DND-41 (cell line): ENCODE measurements at regions not wholly inside any gene's neighbourhood (a gene's known extent, or its start where the extent isn't known, plus 50 kb on each side); places are given as distances from the start of the nearest gene placed in this dataset.

Experiments
- ATAC-seq: fragments of 200-7000 bp; cut with Tn5 transposase; 3 replicates; pipeline ENCODE4 v1.9.1; 2021; ENCODE audit warnings: low read depth; ENCODE audit not compliant: insufficient read depth
- DNase-seq: peaks from one replicate; pipeline ENCODE4 v3.0.0-alpha.2; 2020
- H2AFZ ChIP-seq: 2 replicates; pipeline ENCODE4 v1.6.0; 2012; ENCODE audit warnings: low read depth, low read length
- H3K27ac ChIP-seq: 2 replicates; pipeline ENCODE4 v1.5.1; 2012; ENCODE audit warnings: low read length, inconsistent platforms
- H3K27me3 ChIP-seq: fragments of 200-600 bp; sonication (generic); 2 replicates; pipeline ENCODE4 v1.6.0; 2012; ENCODE audit warnings: low read length, mild to moderate bottlenecking, inconsistent platforms; ENCODE audit not compliant: insufficient read depth, poor library complexity
- H3K36me3 ChIP-seq: 2 replicates; pipeline ENCODE4 v1.5.1; 2012; ENCODE audit warnings: low read length, inconsistent platforms; ENCODE audit not compliant: insufficient read depth
- H3K4me1 ChIP-seq: 2 replicates; pipeline ENCODE4 v1.5.1; 2012; ENCODE audit warnings: mild to moderate bottlenecking, low read length; ENCODE audit not compliant: insufficient read depth
- H3K4me2 ChIP-seq: 2 replicates; pipeline ENCODE4 v1.6.0; 2012; ENCODE audit warnings: mild to moderate bottlenecking, moderate library complexity, low read length, inconsistent platforms; ENCODE audit not compliant: insufficient read depth
- H3K4me3 ChIP-seq, 2 experiments: fragments of 200-600 bp in 1 of 2; shearing (Covaris generic) in 1 of 2; 2 replicates each; pipeline ENCODE4 v1.5.1; 2012 to 2016; ENCODE audit warnings: inconsistent platforms in 2 of 2, low read length in 2 of 2, mild to moderate bottlenecking in 2 of 2, low read depth in 1 of 2, moderate library complexity in 1 of 2
- H3K79me2 ChIP-seq: 2 replicates; pipeline ENCODE4 v1.6.0; 2012; ENCODE audit warnings: low read length, inconsistent platforms; ENCODE audit not compliant: insufficient read depth
- H3K9ac ChIP-seq: 2 replicates; pipeline ENCODE4 v1.6.0; 2012; ENCODE audit warnings: low read depth, mild to moderate bottlenecking, inconsistent platforms, low read length, moderate library complexity
- H3K9me3 ChIP-seq: 2 replicates; pipeline ENCODE4 v1.5.1; 2012; ENCODE audit warnings: low read length, moderate library complexity, mild to moderate bottlenecking, inconsistent platforms; ENCODE audit not compliant: insufficient read depth, severe bottlenecking
- H4K20me1 ChIP-seq: 2 replicates; pipeline ENCODE4 v1.6.0; 2012; ENCODE audit warnings: low read length; ENCODE audit not compliant: insufficient read depth
- CTCF ChIP-seq: IDR thresholded peaks from 2 replicates; pipeline ENCODE4 v1.5.1; 2012; ENCODE audit warnings: borderline replicate concordance, low read length, moderate library complexity, mild to moderate bottlenecking; ENCODE audit not compliant: poor library complexity, severe bottlenecking; ENCODE audit errors: extremely low read depth
- EZH2 ChIP-seq: IDR thresholded peaks from 3 replicates; pipeline ENCODE4 v1.6.1; 2012; ENCODE audit warnings: borderline replicate concordance, low read depth, mild to moderate bottlenecking, moderate library complexity, low read length, inconsistent platforms; ENCODE audit not compliant: severe bottlenecking

DNA sequence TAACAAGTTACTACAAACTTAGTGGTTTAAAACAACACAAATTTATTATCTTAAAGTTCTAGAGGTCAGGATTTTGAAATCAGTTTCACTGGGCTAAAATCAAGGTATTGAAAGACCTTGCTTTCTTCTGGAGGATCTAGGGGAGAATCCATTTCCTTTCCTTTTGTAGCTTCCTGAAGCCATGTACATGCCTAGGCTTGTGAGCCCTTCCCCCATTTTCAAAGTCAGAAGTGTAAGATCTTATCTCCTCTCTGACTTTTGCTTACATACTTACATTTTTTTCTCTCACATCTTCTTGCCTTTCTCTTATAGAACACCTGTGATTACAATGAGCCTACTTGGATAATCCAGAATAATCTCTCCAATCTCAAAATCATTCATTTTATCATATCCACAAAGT is 78.7 kb upstream of the MBOAT2 start:
- H3K9me3 ChIP-seq, result peaks cover 12% of the 10 kb centered on the region
- H3K79me2 ChIP-seq, result no peaks in the 10 kb centered on the region
- H3K4me3 ChIP-seq, result no peak overlapping the region
- no peak for DNase-seq
- H3K9ac ChIP-seq, result no peak overlapping the region
- no peaks in the 10 kb centered on the region for H3K36me3 ChIP-seq
- TF ChIP-seq CTCF (no peak), EZH2 (no peak)
- no peak overlapping the region for H3K4me2 ChIP-seq
- no peaks in the 10 kb centered on the region for H3K27me3 ChIP-seq
- no peaks in the 10 kb centered on the region for H4K20me1 ChIP-seq
- ATAC-seq, result peak; percentile 67; the same call in 2 of the 3 replicates
- peaks cover 6% of the 10 kb centered on the region; the same call in 1 of the 2 replicates for H3K4me1 ChIP-seq
- no peak overlapping the region for H2AFZ ChIP-seq
- no peak overlapping the region for H3K27ac ChIP-seq

GRCh38 chr2:9081750-9082149 is 78.3 kb upstream of the MBOAT2 start:
- H3K27ac ChIP-seq, result no peak overlapping the region
- ATAC-seq, result no peak

GRCh38 chr2:9078405-9078804 is 74.9 kb upstream of the MBOAT2 start:
- DNase-seq, result no peak
- TF ChIP-seq EZH2 (no peak), CTCF (no peak)
- H3K36me3 ChIP-seq, result no peaks in the 10 kb centered on the region
- peaks cover 12% of the 10 kb centered on the region for H3K9me3 ChIP-seq
- H3K4me1 ChIP-seq, result peaks cover 6% of the 10 kb centered on the region; the same call in 1 of the 2 replicates
- H3K79me2 ChIP-seq, result no peaks in the 10 kb centered on the region
- H4K20me1 ChIP-seq, result no peaks in the 10 kb centered on the region
- H3K4me2 ChIP-seq, result no peak overlapping the region
- H3K27me3 ChIP-seq, result no peaks in the 10 kb centered on the region
- H3K9ac ChIP-seq, result no peak overlapping the region
- ATAC-seq, result no peak
- H3K27ac ChIP-seq, result no peak overlapping the region
- no peak overlapping the region for H3K4me3 ChIP-seq
- no peak overlapping the region for H2AFZ ChIP-seq

More at GRCh38 chr2:9081750-9082149, 78.3 kb upstream of the MBOAT2 start:
- Histone ChIP-seq H3K79me2 (no peaks in the 10 kb centered on the region), H3K4me2 (no peak overlapping the region), H2AFZ (no peak overlapping the region), H3K9ac (no peak overlapping the region), H3K4me3 (no peak overlapping the region), H3K36me3 (no peaks in the 10 kb centered on the region), H4K20me1 (no peaks in the 10 kb centered on the region), H3K27me3 (no peaks in the 10 kb centered on the region), H3K9me3 (peaks cover 12% of the 10 kb centered on the region), H3K4me1 (peaks cover 6% of the 10 kb centered on the region; the same call in 1 of the 2 replicates)
- TF ChIP-seq CTCF, result no peak
- TF ChIP-seq EZH2, result no peak
- no peak for DNase-seq

DNA sequence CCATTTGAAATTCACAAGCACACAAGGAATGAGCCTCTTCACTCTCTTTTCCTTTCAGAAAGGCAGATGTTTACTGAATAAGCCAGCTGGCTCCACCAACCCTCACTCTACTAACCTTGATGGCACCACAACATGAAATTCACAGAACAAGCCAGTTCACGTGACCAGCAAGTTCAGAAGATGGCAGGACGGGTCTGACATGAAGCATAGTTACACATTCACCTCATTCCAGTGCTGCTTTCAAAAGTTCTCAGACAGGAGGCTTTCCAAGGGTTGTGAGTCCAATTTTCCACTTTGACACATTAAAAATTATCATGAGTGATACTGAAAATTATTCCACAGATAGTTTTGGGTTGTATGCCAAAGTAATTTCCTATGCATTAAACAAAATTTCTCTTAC is 74.2 kb upstream of the MBOAT2 start:
- no peaks in the 10 kb centered on the region for H3K79me2 ChIP-seq
- ATAC-seq (no peak), DNase-seq (no peak)
- no peaks in the 10 kb centered on the region for H3K36me3 ChIP-seq
- no peak for TF ChIP-seq CTCF
- no peak for TF ChIP-seq EZH2
- H3K4me2 ChIP-seq, result no peak overlapping the region
- no peak overlapping the region for H2AFZ ChIP-seq
- H3K9me3 ChIP-seq, result peaks cover 8% of the 10 kb centered on the region
- H3K27ac ChIP-seq, result no peak overlapping the region
- H3K4me3 ChIP-seq, result no peak overlapping the region
- no peaks in the 10 kb centered on the region for H4K20me1 ChIP-seq
- no peaks in the 10 kb centered on the region for H3K27me3 ChIP-seq
- no peak overlapping the region for H3K9ac ChIP-seq
- H3K4me1 ChIP-seq, result peaks cover 6% of the 10 kb centered on the region; the same call in 1 of the 2 replicates
